ENCODE measurements at regions not wholly inside any gene's neighbourhood (a gene's known extent, or its start where the extent isn't known, plus 50 kb on each side); places are given as distances from the start of the nearest gene placed in this dataset.

DNA sequence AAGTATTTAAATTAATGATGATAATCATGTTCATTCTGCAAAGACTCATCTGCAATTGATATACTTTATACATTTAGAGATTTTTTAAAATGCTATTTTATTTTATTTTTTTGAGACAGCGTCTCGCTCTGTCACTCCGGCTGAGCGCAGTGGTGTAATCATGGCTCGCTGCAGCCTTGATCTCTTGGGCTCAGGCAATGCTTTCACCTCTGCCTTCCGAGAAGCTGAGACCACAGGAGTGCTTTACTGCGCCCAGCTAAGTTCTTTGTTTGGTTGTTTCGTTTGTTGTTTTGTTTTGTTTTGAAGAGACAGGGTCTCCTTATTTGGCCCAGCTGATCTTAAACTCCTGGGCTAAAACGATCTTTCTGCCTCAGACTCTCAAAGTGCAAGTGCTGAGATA lies 1541.0 kb downstream of the PCDH7 start:
- no peak for TF ChIP-seq CREB1 (IDR thresholded peaks at IDR 0.05; ENCODE audit: low read depth)
- TF ChIP-seq TCF12 (IDR thresholded peaks at IDR 0.05; ENCODE audit: low read depth), result no peak
- no peak for TF ChIP-seq EP300 (IDR thresholded peaks at IDR 0.05; ENCODE audit: borderline replicate concordance)
- TF ChIP-seq, protein P1, sequence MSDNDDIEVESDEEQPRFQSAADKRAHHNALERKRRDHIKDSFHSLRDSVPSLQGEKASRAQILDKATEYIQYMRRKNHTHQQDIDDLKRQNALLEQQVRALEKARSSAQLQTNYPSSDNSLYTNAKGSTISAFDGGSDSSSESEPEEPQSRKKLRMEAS (IDR thresholded peaks at IDR 0.05), result no peak
- TF ChIP-seq, protein P2, sequence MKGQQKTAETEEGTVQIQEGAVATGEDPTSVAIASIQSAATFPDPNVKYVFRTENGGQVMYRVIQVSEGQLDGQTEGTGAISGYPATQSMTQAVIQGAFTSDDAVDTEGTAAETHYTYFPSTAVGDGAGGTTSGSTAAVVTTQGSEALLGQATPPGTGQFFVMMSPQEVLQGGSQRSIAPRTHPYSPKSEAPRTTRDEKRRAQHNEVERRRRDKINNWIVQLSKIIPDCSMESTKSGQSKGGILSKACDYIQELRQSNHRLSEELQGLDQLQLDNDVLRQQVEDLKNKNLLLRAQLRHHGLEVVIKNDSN (IDR thresholded peaks at IDR 0.05), result no peak
- no peak for TF ChIP-seq NFIC (IDR thresholded peaks at IDR 0.05)
- TF ChIP-seq YY1 (IDR thresholded peaks at IDR 0.05; ENCODE audit: low read depth), result no peak

DNA sequence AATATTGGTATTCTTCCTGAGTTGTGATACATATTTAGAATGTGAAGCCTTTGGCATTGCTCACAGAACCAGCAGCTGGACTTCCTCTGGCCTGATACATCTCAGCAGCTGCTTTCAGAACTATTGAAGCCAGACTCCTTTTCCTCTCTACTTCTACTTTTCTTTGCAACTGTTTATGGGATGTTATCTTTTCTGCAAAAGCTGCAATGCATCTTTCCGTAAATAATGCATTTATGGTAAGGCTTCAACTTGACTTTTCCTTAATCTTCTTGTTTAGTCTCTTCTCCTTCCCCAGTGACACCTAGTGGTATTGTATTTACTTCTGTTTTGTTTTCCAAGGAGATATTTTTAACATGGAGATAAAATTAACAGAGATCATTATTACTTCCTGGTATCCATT lies 1548.7 kb downstream of the PCDH7 start:
- TF ChIP-seq RAD21 (IDR thresholded peaks at IDR 0.05; ENCODE audit: low read depth) (peak; percentile 33; the same call in 1 of the 2 replicates), CREB1 (IDR thresholded peaks at IDR 0.05; ENCODE audit: low read depth) (no peak)

DNA sequence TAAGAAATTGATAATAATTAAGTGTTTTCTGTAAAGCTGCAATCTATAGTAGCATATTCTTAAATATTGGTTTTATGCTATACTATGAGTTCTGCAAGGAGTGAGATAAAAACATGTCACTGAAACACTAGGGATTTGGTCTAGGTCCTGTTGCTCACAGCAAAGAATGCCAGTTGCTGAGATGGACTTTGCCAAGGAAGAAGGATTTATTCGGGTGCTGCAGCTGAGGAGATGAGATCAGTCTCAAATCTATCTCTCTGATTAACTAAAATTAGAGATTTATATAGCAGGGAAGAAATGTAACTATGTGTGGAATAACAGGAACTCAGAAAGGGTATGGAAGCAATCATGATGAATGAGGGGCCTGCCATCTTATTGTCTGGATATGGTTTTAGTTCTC lies 1569.9 kb downstream of the PCDH7 start:
- TF ChIP-seq TEAD4 (IDR thresholded peaks at IDR 0.05) (no peak), YY1 (IDR thresholded peaks at IDR 0.05; ENCODE audit: low read depth) (no peak), EP300 (IDR thresholded peaks at IDR 0.05; ENCODE audit: borderline replicate concordance) (no peak), ZBTB7A (IDR thresholded peaks at IDR 0.05; ENCODE audit: low read depth) (no peak), CEBPB (IDR thresholded peaks at IDR 0.05) (no peak), TCF12 (IDR thresholded peaks at IDR 0.05; ENCODE audit: low read depth) (no peak), RAD21 (IDR thresholded peaks at IDR 0.05; ENCODE audit: low read depth) (no peak), EGR1 (IDR thresholded peaks at IDR 0.05) (no peak), TAF1 (IDR thresholded peaks at IDR 0.05; ENCODE audit: low read depth) (no peak), CREB1 (IDR thresholded peaks at IDR 0.05; ENCODE audit: low read depth) (no peak), NFIC (IDR thresholded peaks at IDR 0.05) (no peak), FOXM1 (IDR thresholded peaks at IDR 0.05; ENCODE audit: borderline replicate concordance, low read depth) (no peak)
- TF ChIP-seq, protein P2 (IDR thresholded peaks at IDR 0.05), result no peak
- TF ChIP-seq, protein P1 (IDR thresholded peaks at IDR 0.05), result no peak
- TF ChIP-seq, protein P3, sequence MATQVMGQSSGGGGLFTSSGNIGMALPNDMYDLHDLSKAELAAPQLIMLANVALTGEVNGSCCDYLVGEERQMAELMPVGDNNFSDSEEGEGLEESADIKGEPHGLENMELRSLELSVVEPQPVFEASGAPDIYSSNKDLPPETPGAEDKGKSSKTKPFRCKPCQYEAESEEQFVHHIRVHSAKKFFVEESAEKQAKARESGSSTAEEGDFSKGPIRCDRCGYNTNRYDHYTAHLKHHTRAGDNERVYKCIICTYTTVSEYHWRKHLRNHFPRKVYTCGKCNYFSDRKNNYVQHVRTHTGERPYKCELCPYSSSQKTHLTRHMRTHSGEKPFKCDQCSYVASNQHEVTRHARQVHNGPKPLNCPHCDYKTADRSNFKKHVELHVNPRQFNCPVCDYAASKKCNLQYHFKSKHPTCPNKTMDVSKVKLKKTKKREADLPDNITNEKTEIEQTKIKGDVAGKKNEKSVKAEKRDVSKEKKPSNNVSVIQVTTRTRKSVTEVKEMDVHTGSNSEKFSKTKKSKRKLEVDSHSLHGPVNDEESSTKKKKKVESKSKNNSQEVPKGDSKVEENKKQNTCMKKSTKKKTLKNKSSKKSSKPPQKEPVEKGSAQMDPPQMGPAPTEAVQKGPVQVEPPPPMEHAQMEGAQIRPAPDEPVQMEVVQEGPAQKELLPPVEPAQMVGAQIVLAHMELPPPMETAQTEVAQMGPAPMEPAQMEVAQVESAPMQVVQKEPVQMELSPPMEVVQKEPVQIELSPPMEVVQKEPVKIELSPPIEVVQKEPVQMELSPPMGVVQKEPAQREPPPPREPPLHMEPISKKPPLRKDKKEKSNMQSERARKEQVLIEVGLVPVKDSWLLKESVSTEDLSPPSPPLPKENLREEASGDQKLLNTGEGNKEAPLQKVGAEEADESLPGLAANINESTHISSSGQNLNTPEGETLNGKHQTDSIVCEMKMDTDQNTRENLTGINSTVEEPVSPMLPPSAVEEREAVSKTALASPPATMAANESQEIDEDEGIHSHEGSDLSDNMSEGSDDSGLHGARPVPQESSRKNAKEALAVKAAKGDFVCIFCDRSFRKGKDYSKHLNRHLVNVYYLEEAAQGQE (IDR thresholded peaks at IDR 0.05; ENCODE audit: low read depth), result no peak

DNA sequence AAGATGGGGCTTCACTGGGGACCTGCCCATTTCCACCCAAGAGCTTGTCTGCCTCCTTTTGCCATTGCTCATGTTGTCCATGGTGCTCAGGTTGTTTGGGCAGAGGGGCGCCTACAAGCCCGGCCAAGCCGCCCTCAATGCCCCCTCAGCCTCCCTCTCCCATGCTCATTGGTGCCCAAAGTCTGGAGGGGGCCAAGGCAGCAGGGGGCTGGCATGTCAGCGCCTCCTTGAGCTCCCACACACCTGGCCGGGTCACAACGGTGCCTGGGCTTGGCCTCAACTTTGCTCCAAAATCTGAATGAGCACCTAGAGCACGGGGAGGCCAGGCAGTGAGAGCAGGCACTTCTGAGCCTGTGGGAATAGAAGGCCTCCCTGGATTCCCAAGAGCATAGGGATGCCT lies 1598.8 kb downstream of the PCDH7 start:
- no peak for TF ChIP-seq NFIC (IDR thresholded peaks at IDR 0.05)
- TF ChIP-seq TEAD4 (IDR thresholded peaks at IDR 0.05), result no peak
- TF ChIP-seq, protein P2 (IDR thresholded peaks at IDR 0.05), result no peak
- no peak for TF ChIP-seq TAF1 (IDR thresholded peaks at IDR 0.05; ENCODE audit: low read depth)
- no peak for TF ChIP-seq TCF12 (IDR thresholded peaks at IDR 0.05; ENCODE audit: low read depth)
- no peak for TF ChIP-seq EGR1 (IDR thresholded peaks at IDR 0.05)
- TF ChIP-seq, protein P1 (IDR thresholded peaks at IDR 0.05), result no peak
- no peak for TF ChIP-seq ZBTB7A (IDR thresholded peaks at IDR 0.05; ENCODE audit: low read depth)
- no peak for TF ChIP-seq FOXM1 (IDR thresholded peaks at IDR 0.05; ENCODE audit: borderline replicate concordance, low read depth)
- TF ChIP-seq, protein P3 (IDR thresholded peaks at IDR 0.05; ENCODE audit: low read depth), result no peak
- TF ChIP-seq YY1 (IDR thresholded peaks at IDR 0.05; ENCODE audit: low read depth), result no peak
- TF ChIP-seq EP300 (IDR thresholded peaks at IDR 0.05; ENCODE audit: borderline replicate concordance), result no peak
- no peak for TF ChIP-seq RAD21 (IDR thresholded peaks at IDR 0.05; ENCODE audit: low read depth)
- TF ChIP-seq CEBPB (IDR thresholded peaks at IDR 0.05), result no peak
- TF ChIP-seq CREB1 (IDR thresholded peaks at IDR 0.05; ENCODE audit: low read depth), result no peak

DNA sequence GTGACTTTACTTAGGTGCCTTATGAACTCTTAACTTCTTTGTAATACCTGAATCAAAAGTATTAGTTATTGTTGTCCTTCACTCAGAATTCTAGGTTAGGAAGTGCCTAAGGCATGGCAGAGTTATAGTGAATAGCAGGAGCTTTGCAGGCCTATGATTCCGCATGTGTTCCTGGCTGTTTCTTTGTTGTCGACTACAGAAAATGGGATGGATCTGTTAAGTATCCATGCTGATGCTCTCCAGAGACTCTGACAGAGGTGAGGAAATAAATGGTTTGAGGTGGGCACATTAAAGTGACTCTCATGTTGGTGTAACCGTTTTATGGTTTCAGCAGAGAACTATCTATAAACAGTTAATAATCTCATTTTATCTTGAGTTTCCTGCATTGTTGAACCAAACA lies 1601.3 kb downstream of the PCDH7 start:
- TF ChIP-seq FOXM1 (IDR thresholded peaks at IDR 0.05; ENCODE audit: borderline replicate concordance, low read depth), result no peak
- TF ChIP-seq CEBPB (IDR thresholded peaks at IDR 0.05), result no peak
- no peak for TF ChIP-seq TCF12 (IDR thresholded peaks at IDR 0.05; ENCODE audit: low read depth)
- TF ChIP-seq RAD21 (IDR thresholded peaks at IDR 0.05; ENCODE audit: low read depth), result no peak
- TF ChIP-seq EP300 (IDR thresholded peaks at IDR 0.05; ENCODE audit: borderline replicate concordance), result no peak
- TF ChIP-seq, protein P3 (IDR thresholded peaks at IDR 0.05; ENCODE audit: low read depth), result no peak
- no peak for TF ChIP-seq TAF1 (IDR thresholded peaks at IDR 0.05; ENCODE audit: low read depth)
- TF ChIP-seq, protein P1 (IDR thresholded peaks at IDR 0.05), result no peak
- TF ChIP-seq ZBTB7A (IDR thresholded peaks at IDR 0.05; ENCODE audit: low read depth), result no peak
- no peak for TF ChIP-seq NFIC (IDR thresholded peaks at IDR 0.05)
